HEK293 (cell line): ENCODE measurements at regions not wholly inside any gene's neighbourhood (a gene's known extent, or its start where the extent isn't known, plus 50 kb on each side); places are given as distances from the start of the nearest gene placed in this dataset.

ENCODE experiments used
- CTCF ChIA-PET: fragments of 350-600 bp; formaldehyde crosslinking; extraction: SDS; loops from one replicate; lab custom pipeline; 2021; ENCODE audit warnings: antibody characterized with exemption; lab: Yijun Ruan, JAX
- POLR2A ChIA-PET: fragments of 300-600 bp; formaldehyde crosslinking; extraction: SDS; loops from one replicate; lab custom pipeline; 2020; ENCODE audit warnings: antibody characterized with exemption, inconsistent platforms; lab: Yijun Ruan, JAX
- H3K27ac ChIP-seq: fragments of 200-500 bp; sonication (Bioruptor generic); 2 replicates; pipeline ENCODE4 v1.5.1; 2014; ENCODE audit warnings: low read depth, low read length, control low read depth, inconsistent platforms; ENCODE audit errors: extremely low read depth
- H3K36me3 ChIP-seq, 2 experiments: fragments of 200-500 bp in 1 of 2; sonication (Bioruptor generic) in 1 of 2; 1 replicate in 1 of 2; 2 replicates in 1 of 2; pipeline ENCODE4 v1.5.1; 2014 to 2017; ENCODE audit warnings: inconsistent platforms in 2 of 2, low read length in 2 of 2; ENCODE audit not compliant: control insufficient read depth in 2 of 2, insufficient read depth in 1 of 2
- H3K4me1 ChIP-seq: fragments of 200-500 bp; sonication (Bioruptor generic); 2 replicates; pipeline ENCODE4 v1.5.1; 2014; ENCODE audit warnings: mild to moderate bottlenecking, low read length, inconsistent platforms; ENCODE audit not compliant: control insufficient read depth, insufficient read depth
- H3K4me3 ChIP-seq: 2 replicates; pipeline ENCODE4 v1.5.1; 2011; ENCODE audit warnings: low read depth, mild to moderate bottlenecking, control low read depth, low read length, moderate library complexity
- H3K9me3 ChIP-seq: fragments of 200-500 bp; sonication (Bioruptor generic); 2 replicates; pipeline ENCODE4 v1.5.1; 2014; ENCODE audit warnings: low read depth, low read length, inconsistent platforms; ENCODE audit not compliant: control insufficient read depth, insufficient read depth
- KLF10 ChIP-seq: fragments of 450-650 bp; IDR thresholded peaks from 2 replicates; pipeline ENCODE4 v1.5.1; 2018; ENCODE audit warnings: missing biosample characterization, mild to moderate bottlenecking, missing genetic modification characterization
- KLF16 ChIP-seq: fragments of 450-650 bp; formaldehyde crosslinking; IDR thresholded peaks from 2 replicates; pipeline ENCODE4 v1.5.1; 2017; ENCODE audit warnings: missing biosample characterization, missing genetic modification characterization
- MEIS1 ChIP-seq: sonication (generic); formaldehyde crosslinking; IDR thresholded peaks from 2 replicates; pipeline ENCODE4 v1.8.1; 2022; ENCODE audit warnings: missing genetic modification reagents, mild to moderate bottlenecking, borderline replicate concordance
- ZBTB17 ChIP-seq: fragments of 450-650 bp; formaldehyde crosslinking; IDR thresholded peaks from 2 replicates; pipeline ENCODE4 v1.5.1; 2016; ENCODE audit warnings: missing biosample characterization, missing genetic modification characterization
- ZBTB20 ChIP-seq: fragments of 450-650 bp; formaldehyde crosslinking; IDR thresholded peaks from 2 replicates; pipeline ENCODE4 v1.5.1; 2016; ENCODE audit warnings: missing biosample characterization, missing genetic modification characterization
- ZFP3 ChIP-seq: fragments of 450-650 bp; formaldehyde crosslinking; IDR thresholded peaks from 2 replicates; pipeline ENCODE4 v1.5.1; 2016; ENCODE audit warnings: low read depth, missing biosample characterization, missing genetic modification characterization
- ZFP69B ChIP-seq: fragments of 450-650 bp; formaldehyde crosslinking; IDR thresholded peaks from 2 replicates; pipeline ENCODE4 v1.5.1; 2016; ENCODE audit warnings: missing biosample characterization, missing genetic modification characterization
- ZNF174 ChIP-seq: fragments of 450-650 bp; formaldehyde crosslinking; IDR thresholded peaks from 2 replicates; pipeline ENCODE4 v1.5.0; 2017; ENCODE audit warnings: missing biosample characterization, mild to moderate bottlenecking, missing genetic modification characterization
- ZNF184 ChIP-seq: fragments of 450-650 bp; IDR thresholded peaks from 2 replicates; pipeline ENCODE4 v1.5.1; 2018; ENCODE audit warnings: missing biosample characterization, mild to moderate bottlenecking, missing genetic modification characterization
- ZNF274 ChIP-seq, 2 experiments: fragments of 200-500 bp in 1 of 2; fragments of 450-650 bp in 1 of 2; sonication (Bioruptor generic) in 1 of 2; formaldehyde crosslinking in 1 of 2; IDR thresholded peaks; 2 replicates each; pipeline versions ENCODE4 v1.5.1 to v1.6.1; 2014 to 2016; ENCODE audit warnings: borderline replicate concordance in 1 of 2, inconsistent platforms in 1 of 2, low read length in 1 of 2, missing biosample characterization in 1 of 2, missing genetic modification characterization in 1 of 2
- ZNF350 ChIP-seq: fragments of 450-650 bp; formaldehyde crosslinking; IDR thresholded peaks from 2 replicates; pipeline ENCODE4 v1.5.0; 2017; ENCODE audit warnings: missing biosample characterization, mild to moderate bottlenecking, missing genetic modification characterization
- ZNF48 ChIP-seq: fragments of 450-650 bp; formaldehyde crosslinking; IDR thresholded peaks from 2 replicates; pipeline ENCODE4 v1.5.1; 2016; ENCODE audit warnings: missing biosample characterization, missing genetic modification characterization
- ZNF521 ChIP-seq: fragments of 450-650 bp; formaldehyde crosslinking; IDR thresholded peaks from 2 replicates; pipeline ENCODE4 v1.5.1; 2017; ENCODE audit warnings: missing biosample characterization, mild to moderate bottlenecking, missing genetic modification characterization
- ZNF530 ChIP-seq: fragments of 450-650 bp; formaldehyde crosslinking; IDR thresholded peaks from 2 replicates; pipeline ENCODE4 v1.5.1; 2016; ENCODE audit warnings: low read depth, missing biosample characterization, missing genetic modification characterization
- ZNF544 ChIP-seq: fragments of 450-650 bp; formaldehyde crosslinking; IDR thresholded peaks from 2 replicates; pipeline ENCODE4 v1.5.0; 2017; ENCODE audit warnings: missing biosample characterization, missing genetic modification characterization
- ZNF548 ChIP-seq: fragments of 450-650 bp; formaldehyde crosslinking; IDR thresholded peaks from 2 replicates; pipeline ENCODE4 v1.5.1; 2016; ENCODE audit warnings: missing biosample characterization, missing genetic modification characterization
- ZNF561 ChIP-seq: fragments of 450-650 bp; IDR thresholded peaks from 2 replicates; pipeline ENCODE4 v1.5.1; 2018; ENCODE audit warnings: missing biosample characterization, missing genetic modification characterization, borderline replicate concordance
- ZNF585B ChIP-seq: fragments of 450-650 bp; formaldehyde crosslinking; IDR thresholded peaks from 2 replicates; pipeline ENCODE4 v1.5.1; 2016; ENCODE audit warnings: missing biosample characterization, missing genetic modification characterization
- ZNF621 ChIP-seq: fragments of 450-650 bp; formaldehyde crosslinking; IDR thresholded peaks from 2 replicates; pipeline ENCODE4 v1.5.1; 2017; ENCODE audit warnings: missing biosample characterization, missing genetic modification characterization
- ZNF623 ChIP-seq: fragments of 450-650 bp; formaldehyde crosslinking; IDR thresholded peaks from 2 replicates; pipeline ENCODE4 v1.5.1; 2016; ENCODE audit warnings: missing biosample characterization, missing genetic modification characterization
- ZNF654 ChIP-seq: fragments of 450-650 bp; formaldehyde crosslinking; IDR thresholded peaks from 2 replicates; pipeline ENCODE4 v1.5.1; 2016; ENCODE audit warnings: low read depth, missing biosample characterization, missing genetic modification characterization
- ZNF658 ChIP-seq: fragments of 450-650 bp; formaldehyde crosslinking; IDR thresholded peaks from 2 replicates; pipeline ENCODE4; 2016; ENCODE audit warnings: missing biosample characterization, missing genetic modification characterization
- ZNF776 ChIP-seq: fragments of 450-650 bp; formaldehyde crosslinking; IDR thresholded peaks from 2 replicates; pipeline ENCODE4 v1.5.0; 2017; ENCODE audit warnings: missing biosample characterization, missing genetic modification characterization, borderline replicate concordance
- ZNF830 ChIP-seq: fragments of 450-650 bp; IDR thresholded peaks from 2 replicates; pipeline ENCODE4 v1.5.0; 2018; ENCODE audit warnings: missing biosample characterization, missing genetic modification characterization, low read depth, mild to moderate bottlenecking, moderate library complexity
- ZSCAN18 ChIP-seq: fragments of 450-650 bp; formaldehyde crosslinking; IDR thresholded peaks from 2 replicates; pipeline ENCODE4 v1.5.1; 2016; ENCODE audit warnings: missing biosample characterization, missing genetic modification characterization

GRCh38 chr12:114789276-114789675, 105.3 kb upstream of the TBX3 start:
- Histone ChIP-seq H3K4me1 (no peaks in the 10 kb centered on the region), H3K27ac (no peak overlapping the region), H3K4me3 (no peak overlapping the region), H3K9me3 (no peaks in the 10 kb centered on the region), H3K36me3 (no peaks in the 10 kb centered on the region)
- ChIA-PET POLR2A (interaction anchor here (1.8 kb wide), 1 partner anchor 105 kb away, joined by 5 read pairs; the partner anchor contains the start of gene TBX3), CTCF (interaction anchor here (0.6 kb wide), 1 partner anchor 22 kb away, joined by 3 read pairs; no protein-coding TSS in a partner anchor)
- TF ChIP-seq ZNF274 (IDR thresholded peaks at IDR 0.05; ENCODE audit: low read length) = no peak
- no peak for TF ChIP-seq ZNF274 (tag by site-specific recombination; IDR thresholded peaks at IDR 0.05; ENCODE audit: borderline replicate concordance)
- TF ChIP-seq ZNF623 = no peak
- no peak for TF ChIP-seq ZNF776 (tag by site-specific recombination)
- no peak for TF ChIP-seq ZNF561 (tag by site-specific recombination)
- no peak for TF ChIP-seq ZBTB20
- TF ChIP-seq ZBTB17 = no peak
- TF ChIP-seq ZFP3 (tag by site-specific recombination) = no peak
- TF ChIP-seq ZNF654 (tag by site-specific recombination) = no peak
- TF ChIP-seq ZNF48 = no peak
- TF ChIP-seq ZNF174 (tag by site-specific recombination) = no peak
- no peak for TF ChIP-seq ZNF530 (tag by site-specific recombination)
- TF ChIP-seq ZNF830 (tag by site-specific recombination) = no peak
- no peak for TF ChIP-seq ZNF621
- no peak for TF ChIP-seq KLF10 (tag by site-specific recombination)
- no peak for TF ChIP-seq ZNF521 (tag by site-specific recombination)
- TF ChIP-seq ZNF658 (tag by site-specific recombination) = no peak
- no peak for TF ChIP-seq ZNF544 (tag by site-specific recombination)
- TF ChIP-seq ZFP69B = no peak
- TF ChIP-seq MEIS1 (CRISPR knock-in tag) = no peak
- no peak for TF ChIP-seq KLF16 (tag by site-specific recombination)

GRCh38 chr12:114784526-114784925, 100.6 kb upstream of the TBX3 start:
- Histone ChIP-seq H3K4me1 (no peaks in the 10 kb centered on the region), H3K9me3 (no peaks in the 10 kb centered on the region), H3K27ac (no peak overlapping the region), H3K4me3 (no peak overlapping the region), H3K36me3 (no peaks in the 10 kb centered on the region)
- TF ChIP-seq ZNF585B (tag by site-specific recombination) (no peak), ZNF184 (tag by site-specific recombination) (no peak), ZNF548 (tag by site-specific recombination) (no peak), ZSCAN18 (tag by site-specific recombination) (no peak), ZNF350 (tag by site-specific recombination) (no peak), ZNF561 (tag by site-specific recombination) (no peak)
- ChIA-PET POLR2A (no interaction called here), CTCF (no interaction called here)
